HG03571 (cell line): ENCODE measurements at regions not wholly inside any gene's neighbourhood (a gene's known extent, or its start where the extent isn't known, plus 50 kb on each side); places are given as distances from the start of the nearest gene placed in this dataset.

Experiments
- ATAC-seq: cut with Tn5 transposase; IDR thresholded peaks from one replicate; pipeline ENCODE4 v1.9.1; 2021; ENCODE audit not compliant: unreplicated experiment

- ATAC-seq: no peak
Measured at GRCh38 chr10:10923029-10923651, 94.5 kb upstream of the CELF2 start.

DNA sequence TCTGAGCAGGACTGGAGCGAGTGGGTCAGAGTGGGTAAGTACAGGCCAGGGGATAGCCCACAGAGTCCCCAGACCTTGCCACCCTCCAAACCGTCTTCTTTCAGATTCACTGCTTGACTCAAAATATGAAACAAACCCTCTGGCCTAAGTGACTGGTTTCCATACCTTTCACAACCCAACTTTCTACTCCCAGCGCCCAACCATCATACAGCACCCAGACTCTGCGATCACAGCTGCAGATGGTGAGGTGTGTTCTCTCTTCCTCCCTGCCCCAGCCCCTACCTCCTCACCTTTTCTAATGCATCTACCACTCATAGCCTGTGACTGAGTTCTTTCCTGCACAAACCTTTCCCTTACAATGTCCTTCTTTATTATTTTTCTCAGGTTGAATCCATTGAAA, 92.0 kb upstream of the CELF2 start:
- no peak for ATAC-seq

- ATAC-seq: no peak
Measured at GRCh38 chr10:10927608-10928007, 90.1 kb upstream of the CELF2 start.

GRCh38 chr10:10930979-10931743, 86.5 kb upstream of the CELF2 start:
- ATAC-seq: no peak

GRCh38 chr10:10935032-10935431, 82.6 kb upstream of the CELF2 start:
- no peak for ATAC-seq

DNA sequence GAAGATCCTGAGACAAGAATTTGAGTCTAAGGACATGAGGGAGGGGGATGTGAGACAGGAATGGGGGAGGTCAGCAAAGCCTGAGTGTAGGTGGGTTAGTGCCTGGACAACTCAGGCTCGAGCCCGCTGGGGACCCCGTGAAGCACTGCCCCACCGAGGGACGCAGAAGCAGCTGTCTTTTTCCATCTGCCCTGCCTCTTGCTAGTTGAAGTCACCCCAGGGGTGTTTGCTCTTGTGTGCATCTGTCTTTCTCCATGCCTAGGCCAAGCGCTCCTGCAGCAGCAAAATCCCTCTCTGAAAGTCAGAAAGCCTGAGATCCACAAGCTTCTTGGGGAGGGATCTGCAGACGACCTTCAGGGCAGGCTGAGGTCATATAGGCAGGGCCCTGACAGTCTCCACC, 79.0 kb upstream of the CELF2 start:
- no peak for ATAC-seq

GRCh38 chr10:10941127-10941730, 76.4 kb upstream of the CELF2 start:
- no peak for ATAC-seq

DNA sequence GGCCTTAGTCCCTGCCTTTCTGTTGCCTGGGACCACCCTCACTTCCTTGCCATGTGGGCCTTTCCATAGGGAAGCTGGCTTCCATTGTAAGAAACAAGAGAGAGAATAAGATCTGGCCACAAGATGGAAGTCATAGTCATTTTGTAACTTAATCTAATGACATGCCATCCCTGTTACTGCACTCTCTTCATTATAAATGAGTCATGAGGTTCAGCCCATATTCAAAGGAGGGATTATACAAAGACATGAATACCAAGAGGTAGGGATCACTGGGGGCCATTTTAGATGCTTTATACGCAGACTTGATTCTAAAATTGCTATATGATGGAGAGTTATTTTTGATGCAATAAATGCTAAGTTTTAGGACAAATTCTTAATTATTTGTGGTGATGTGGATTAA, 75.2 kb upstream of the CELF2 start:
- ATAC-seq: no peak

DNA sequence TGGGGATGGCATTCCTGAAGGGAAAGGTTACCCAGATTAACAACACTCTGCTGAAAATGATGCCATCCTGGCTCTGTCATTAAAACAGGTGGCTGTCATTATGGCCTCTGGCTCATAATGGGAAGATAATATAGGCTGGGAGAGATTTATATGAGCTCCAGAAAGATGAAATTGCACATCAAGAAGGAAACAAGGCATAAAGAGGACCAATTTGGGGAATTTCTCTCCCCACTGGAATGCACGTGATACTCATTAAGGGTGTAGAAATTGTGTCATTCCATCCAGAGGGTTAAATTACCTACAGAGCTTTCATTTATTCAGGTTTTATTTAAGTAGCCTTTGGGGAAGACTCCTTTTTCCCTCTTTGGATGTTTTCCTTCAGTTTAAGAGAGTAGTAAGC, 71.6 kb upstream of the CELF2 start:
- no peak for ATAC-seq

GRCh38 chr10:10946801-10947200, 70.9 kb upstream of the CELF2 start:
- ATAC-seq: no peak

DNA sequence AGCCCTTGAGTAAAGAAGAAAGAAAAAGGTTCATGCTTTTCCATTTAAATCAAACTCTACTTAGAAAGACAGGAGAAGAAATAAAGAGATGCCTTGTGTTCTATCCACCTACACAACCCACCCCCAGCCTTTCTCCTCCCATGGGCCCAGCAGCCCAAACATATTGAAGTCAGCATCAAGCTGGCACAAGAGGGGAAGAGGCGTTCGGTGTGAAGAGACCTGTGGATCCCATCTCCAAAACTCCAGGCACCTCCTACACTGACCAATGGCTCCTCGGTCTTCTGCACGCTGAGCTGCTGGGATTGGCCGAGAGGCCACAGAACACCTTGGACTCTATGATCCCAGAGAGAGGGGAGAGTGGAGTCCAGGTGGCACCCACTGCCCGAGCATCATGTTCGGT, 66.0 kb upstream of the CELF2 start:
- no peak for ATAC-seq

GRCh38 chr10:10952800-10953199, 64.9 kb upstream of the CELF2 start:
- no peak for ATAC-seq

- ATAC-seq: no peak
Measured at GRCh38 chr10:10956681-10957542, 60.8 kb upstream of the CELF2 start.

DNA sequence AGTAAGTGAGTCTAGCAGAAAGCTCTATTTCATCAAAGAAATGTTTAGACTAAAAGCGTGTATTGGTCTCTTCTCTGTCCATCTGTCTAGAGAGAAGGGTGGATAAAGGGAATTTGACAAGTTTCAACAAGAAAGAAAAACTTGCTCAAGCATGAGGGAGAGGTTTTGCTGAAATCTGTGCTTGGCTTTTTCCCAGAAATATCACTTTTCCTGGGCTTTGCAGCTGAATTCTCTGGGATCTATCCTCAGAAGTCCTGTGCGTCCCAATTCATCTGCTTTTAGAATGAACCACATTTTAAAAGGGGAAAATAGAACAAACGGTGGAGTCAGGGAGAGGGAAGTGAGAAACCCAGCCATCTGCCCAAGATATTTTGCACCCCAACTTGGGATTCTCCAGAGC, 59.6 kb upstream of the CELF2 start:
- no peak for ATAC-seq

DNA sequence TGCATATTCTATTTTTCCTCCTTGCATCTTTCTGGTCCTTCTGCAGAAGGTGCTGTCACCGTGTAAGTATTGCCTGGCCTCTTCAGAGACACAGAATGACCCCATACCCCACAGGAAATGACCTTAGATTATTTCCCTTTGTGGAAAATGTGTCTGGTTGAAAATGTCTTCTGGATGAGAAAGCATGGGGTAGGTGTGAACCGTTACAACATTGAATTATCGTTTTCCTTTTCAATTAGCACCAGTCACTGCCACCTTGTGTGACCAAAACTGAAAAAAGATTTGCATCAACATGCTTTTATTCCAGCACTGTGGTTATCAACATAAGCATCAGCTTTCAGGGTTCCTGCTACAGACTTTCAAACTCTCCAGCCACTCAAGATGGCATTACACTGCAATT, 58.0 kb upstream of the CELF2 start:
- ATAC-seq: no peak

DNA sequence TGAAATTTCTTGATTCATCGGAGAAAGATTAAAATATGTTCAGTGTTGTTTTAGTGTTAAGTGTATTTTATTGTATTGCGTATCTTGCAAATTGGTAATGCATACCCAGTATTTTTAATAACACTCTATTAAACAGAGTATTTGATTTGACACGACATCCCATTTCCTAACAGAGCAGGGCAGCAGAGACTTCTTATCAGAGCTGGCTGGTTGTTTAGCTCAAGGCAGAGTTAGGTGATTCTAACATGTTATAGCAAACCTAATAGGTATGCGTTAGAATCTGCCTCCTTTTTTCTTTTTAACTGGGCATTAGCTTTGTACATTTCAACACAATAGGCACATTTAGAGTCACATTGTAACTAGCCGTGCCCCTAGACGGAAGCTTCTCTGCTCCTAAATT, 57.1 kb upstream of the CELF2 start:
- no peak for ATAC-seq

DNA sequence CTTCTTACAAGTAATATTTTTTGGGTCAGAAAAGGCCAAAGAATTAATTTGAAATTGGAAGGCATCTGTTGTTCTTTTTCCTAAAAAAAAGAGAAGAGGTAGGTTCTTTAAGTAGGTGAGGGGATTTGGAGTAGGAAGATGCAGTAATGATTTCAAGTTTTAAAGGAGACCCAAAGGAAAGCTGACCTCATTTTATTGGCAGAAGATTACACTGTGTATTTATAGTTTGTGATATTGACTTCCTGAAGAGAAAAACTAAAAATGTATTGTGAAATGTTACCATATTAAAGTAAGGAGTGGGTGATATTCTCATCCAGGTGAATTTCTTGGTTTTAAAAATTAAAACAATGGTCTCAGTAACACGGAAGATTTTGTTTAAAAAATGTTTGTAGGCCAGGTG, 56.6 kb upstream of the CELF2 start:
- ATAC-seq: no peak

GRCh38 chr10:10967029-10967428, 50.6 kb upstream of the CELF2 start:
- no peak for ATAC-seq

DNA sequence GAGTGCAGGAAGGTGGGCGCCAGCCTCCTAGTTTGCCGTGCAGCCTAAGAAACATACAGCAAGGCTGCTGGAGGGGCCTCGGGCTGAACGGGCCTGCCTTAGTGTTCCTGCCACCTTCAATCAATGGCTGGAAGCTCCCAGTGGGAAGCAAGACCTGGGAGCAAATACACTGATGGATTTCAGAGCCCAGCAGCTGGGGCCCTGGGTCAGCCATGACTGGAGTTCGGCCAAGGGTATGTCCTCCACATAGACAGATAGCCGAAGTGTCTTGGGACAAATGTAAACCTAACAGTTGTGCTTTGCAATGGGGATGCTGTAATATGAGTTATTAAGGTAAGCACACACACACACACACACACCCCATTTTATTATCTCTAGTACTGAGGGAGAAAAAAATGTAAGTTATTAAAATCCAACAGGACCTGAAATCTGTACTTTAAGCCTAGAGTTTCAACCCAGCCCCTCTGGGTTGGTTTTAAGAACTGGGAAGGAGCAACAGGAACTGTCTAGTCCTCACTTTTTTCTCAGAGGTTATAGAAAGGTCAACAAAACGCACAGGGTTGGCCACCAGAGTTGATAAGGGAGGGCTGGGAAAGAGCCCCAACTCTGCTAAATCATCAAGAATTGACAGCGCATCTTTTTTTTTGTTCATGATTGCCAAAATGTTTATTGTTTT, 50.0 kb upstream of the CELF2 start:
- ATAC-seq: no peak
